ENCODE measurements at regions not wholly inside any gene's neighbourhood (a gene's known extent, or its start where the extent isn't known, plus 50 kb on each side); places are given as distances from the start of the nearest gene placed in this dataset.

- TF ChIP-seq PBX3 (CRISPR knock-in tag; IDR thresholded peaks at IDR 0.05; ENCODE audit: borderline replicate concordance) (no peak), RBM22 (optimal IDR thresholded peaks at IDR 0.05; ENCODE audit: low read length) (no peak), ZNF138 (CRISPR knock-in tag; IDR thresholded peaks at IDR 0.05; ENCODE audit: low read depth) (no peak), RARG (CRISPR knock-in tag; IDR thresholded peaks at IDR 0.05; ENCODE audit: low read depth) (no peak), CTCF (CRISPR knock-in tag; IDR thresholded peaks at IDR 0.05) (no peak), MBD4 (IDR thresholded peaks at IDR 0.05; ENCODE audit: borderline replicate concordance, low read length) (no peak), AKNA (CRISPR knock-in tag; IDR thresholded peaks at IDR 0.05; ENCODE audit: borderline replicate concordance) (no peak), ZNF34 (CRISPR knock-in tag; IDR thresholded peaks at IDR 0.05; ENCODE audit: borderline replicate concordance) (no peak), FUBP1 (CRISPR knock-in tag; IDR thresholded peaks at IDR 0.05; ENCODE audit: borderline replicate concordance) (no peak), IRX3 (CRISPR knock-in tag; IDR thresholded peaks at IDR 0.05; ENCODE audit: borderline replicate concordance, low read depth) (no peak), ZNF234 (CRISPR knock-in tag; conservative IDR thresholded peaks at IDR 0.05) (no peak), ZFP91 (CRISPR knock-in tag; IDR thresholded peaks at IDR 0.05; ENCODE audit: borderline replicate concordance) (no peak), ZBTB7A (CRISPR knock-in tag; IDR thresholded peaks at IDR 0.05) (no peak), ZNF10 (CRISPR knock-in tag; IDR thresholded peaks at IDR 0.05; ENCODE audit: borderline replicate concordance, low read depth) (no peak), NCOA5 (CRISPR knock-in tag; IDR thresholded peaks at IDR 0.05) (no peak), ZZZ3 (CRISPR knock-in tag; IDR thresholded peaks at IDR 0.05; ENCODE audit: borderline replicate concordance) (no peak)
These were observed 53.3 kb upstream of the TNFRSF21 start (continued) for GRCh38 chr6:47362857-47363461.

All from HepG2 (cell line).